CD4-positive, alpha-beta T cell treated with Interleukin-6 at 100 ng/mL for 8 hours (primary cell): ENCODE measurements at regions not wholly inside any gene's neighbourhood (a gene's known extent, or its start where the extent isn't known, plus 50 kb on each side); places are given as distances from the start of the nearest gene placed in this dataset.
"Not testable (repeated sequence)": the region's sequence is repeated elsewhere in the genome, so short reads cannot be mapped to it uniquely, and the experiment has no call there.

Source experiments
- DNase-seq: peaks from one replicate; pipeline ENCODE4 v3.0.0-alpha.2; 2020; ENCODE audit warnings: mixed read lengths, low spot score

GRCh38 chr4:105050896-105051295 is 95.8 kb upstream of the TET2 start:
- DNase-seq, result no peak

DNA sequence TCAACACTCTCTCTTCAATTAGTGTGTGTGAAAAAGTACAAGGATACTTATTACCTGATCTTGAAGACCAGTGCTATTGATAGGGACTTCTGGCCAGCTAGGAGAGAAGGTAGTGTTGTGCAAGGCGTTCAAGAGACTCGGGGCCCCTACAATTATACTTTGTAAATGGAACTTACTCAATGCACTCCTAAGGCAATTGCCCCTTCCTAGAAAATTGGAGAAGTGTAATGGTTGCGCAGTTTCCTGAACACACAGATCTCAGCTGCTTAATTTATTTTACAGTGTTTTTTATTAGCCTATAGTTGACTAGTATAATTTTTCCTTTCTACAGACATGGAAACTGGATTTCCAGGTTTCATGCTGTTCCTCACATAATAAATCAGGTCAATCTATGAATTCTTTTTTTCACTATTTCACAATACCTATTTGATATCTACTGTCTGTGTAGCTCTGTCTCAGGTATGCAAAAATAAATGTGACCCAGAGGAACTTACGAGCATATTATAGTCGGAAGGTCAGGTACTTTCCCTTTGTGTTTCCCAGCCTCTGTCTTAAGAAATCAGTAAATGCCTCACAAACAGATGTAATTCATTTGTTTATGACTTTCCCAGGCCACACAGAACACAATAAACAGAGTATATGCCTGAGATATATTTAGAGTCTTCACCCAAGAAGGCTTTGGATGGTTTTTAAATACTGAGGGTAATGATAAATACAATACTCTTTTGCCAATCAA is 89.1 kb upstream of the TET2 start:
- no peak for DNase-seq

GRCh38 chr4:105058177-105058812 is 88.4 kb upstream of the TET2 start:
- peak; percentile 1 for DNase-seq

GRCh38 chr4:105059337-105059736 is 87.3 kb upstream of the TET2 start:
- DNase-seq, result no peak

DNA sequence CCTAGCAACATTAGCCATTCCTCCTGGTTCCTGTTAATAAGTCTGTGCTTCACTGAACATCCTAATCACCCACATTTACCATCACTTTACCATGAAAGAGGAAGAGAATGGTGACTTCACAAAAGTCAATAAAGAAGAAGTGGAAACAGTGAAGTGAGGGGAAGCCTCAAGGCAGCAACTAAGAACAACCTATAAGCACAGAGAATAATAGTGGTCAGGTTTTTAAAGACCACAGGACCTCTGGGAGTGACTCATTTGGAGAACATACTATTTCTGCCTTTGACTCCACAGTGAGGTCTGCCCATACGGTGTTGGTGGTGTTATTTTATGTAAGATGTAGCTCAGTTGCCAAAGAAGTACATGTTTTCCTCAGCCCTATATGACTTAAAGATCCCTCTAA is 86.0 kb upstream of the TET2 start:
- no peak for DNase-seq

DNA sequence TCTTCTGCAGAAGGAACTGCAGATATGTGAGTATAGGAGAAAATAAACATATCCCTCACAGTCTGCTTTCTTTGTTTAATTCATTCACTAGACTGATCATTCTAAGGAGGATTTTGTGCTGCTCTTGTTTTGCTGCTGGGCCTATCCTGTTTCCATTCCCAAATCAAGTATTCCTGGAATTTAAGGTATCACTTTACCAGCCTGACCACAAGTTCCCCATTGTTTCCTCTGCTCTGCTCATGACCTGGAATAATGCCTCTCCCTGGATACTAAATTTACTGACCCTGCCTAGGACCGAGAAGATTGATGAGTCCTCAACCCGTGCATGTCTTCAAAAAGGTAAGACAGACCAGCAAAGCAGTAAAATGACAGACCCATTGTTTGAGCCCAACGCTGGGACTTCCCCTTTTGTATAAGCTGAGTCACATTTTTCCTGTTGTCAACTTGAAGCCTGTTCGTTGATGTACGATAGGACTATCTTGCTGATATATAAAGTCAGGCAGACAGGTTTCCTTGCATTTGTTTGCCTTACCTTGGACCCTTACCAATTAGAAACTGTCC is 85.5 kb upstream of the TET2 start:
- DNase-seq, result peak; percentile 32

- DNase-seq, result no peak
Measured at GRCh38 chr4:105061731-105062130, 84.9 kb upstream of the TET2 start.

DNA sequence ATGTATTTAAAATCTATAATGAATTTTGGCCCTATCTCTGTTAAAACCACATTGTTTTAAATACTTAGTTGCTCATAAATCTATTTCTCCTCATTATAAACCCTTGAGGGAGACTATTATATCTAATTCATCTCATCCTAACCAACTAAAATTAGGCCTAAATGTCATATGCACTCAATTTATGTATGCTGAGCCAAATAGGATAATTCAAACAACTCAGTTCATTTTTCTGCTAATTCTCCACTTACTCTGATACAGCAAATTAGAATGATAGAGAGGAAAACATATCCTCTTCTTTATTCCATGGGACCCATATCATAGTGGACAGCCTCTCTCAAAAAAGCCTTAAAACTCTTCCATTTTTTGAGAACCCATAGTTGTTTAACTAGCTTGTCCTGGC is 80.3 kb upstream of the TET2 start:
- no peak for DNase-seq

GRCh38 chr4:105067431-105067830 is 79.2 kb upstream of the TET2 start:
- no peak for DNase-seq

DNA sequence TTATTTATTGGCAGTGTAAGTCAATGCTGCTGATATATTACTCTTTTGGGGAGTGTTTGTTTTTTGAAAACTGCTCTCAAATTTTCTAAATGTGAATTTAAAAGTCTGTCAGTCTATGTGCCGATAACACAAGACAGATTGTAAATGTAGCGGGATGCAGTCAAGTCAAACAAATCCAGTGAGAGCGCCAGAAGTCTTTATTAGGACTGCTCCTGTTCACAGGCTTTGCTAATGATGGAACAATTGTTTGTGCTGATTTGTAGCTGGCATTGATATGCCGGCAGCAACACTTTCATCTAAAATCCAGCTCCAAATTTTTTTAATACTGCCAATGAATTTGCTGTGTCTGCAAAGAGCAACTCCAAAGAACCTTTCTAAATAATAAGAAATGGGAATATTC is 78.7 kb upstream of the TET2 start:
- no peak for DNase-seq

DNA sequence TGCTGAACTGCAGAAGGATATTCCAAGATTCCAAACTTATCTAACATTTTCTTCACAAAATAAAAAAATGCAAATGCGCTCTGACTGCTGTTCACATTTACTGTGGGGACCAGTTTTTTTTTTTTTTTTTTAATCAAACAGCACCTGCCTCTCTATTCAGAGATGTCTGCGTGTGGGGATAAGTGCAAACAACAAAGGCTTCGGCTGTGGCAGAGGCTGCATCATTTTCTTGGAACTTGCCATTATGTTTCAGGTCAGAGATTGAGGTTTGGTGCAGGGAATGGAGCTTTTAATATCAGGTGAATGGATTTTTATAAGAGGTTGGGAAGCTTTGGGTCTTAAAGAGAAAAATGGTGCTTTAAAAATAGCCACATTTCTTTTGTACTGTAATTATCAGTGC is 78.2 kb upstream of the TET2 start:
- DNase-seq, result no peak

GRCh38 chr4:105072095-105072494 is 74.6 kb upstream of the TET2 start:
- not testable (repeated sequence) for DNase-seq

- no peak for DNase-seq
Measured at GRCh38 chr4:105074097-105074496, 72.6 kb upstream of the TET2 start.

DNA sequence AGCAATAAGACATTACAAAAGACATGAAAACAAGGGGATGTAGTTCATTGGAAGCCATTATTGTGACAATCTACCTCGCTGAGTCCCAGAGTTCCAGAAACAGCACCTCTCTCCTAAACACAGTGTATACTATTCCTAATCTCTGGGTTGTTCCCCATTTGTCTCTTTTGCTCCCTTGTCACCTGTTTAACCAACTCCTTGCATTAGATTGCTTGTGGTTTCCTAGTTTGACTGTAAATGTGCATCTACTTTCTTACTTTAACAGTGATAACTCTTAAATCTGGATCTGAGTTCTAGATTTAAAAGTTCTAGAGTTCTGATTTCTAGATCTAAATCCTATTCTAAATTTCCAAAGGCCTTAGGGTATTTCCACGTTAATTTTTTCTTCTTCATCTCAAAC is 71.6 kb upstream of the TET2 start:
- DNase-seq, result no peak

DNA sequence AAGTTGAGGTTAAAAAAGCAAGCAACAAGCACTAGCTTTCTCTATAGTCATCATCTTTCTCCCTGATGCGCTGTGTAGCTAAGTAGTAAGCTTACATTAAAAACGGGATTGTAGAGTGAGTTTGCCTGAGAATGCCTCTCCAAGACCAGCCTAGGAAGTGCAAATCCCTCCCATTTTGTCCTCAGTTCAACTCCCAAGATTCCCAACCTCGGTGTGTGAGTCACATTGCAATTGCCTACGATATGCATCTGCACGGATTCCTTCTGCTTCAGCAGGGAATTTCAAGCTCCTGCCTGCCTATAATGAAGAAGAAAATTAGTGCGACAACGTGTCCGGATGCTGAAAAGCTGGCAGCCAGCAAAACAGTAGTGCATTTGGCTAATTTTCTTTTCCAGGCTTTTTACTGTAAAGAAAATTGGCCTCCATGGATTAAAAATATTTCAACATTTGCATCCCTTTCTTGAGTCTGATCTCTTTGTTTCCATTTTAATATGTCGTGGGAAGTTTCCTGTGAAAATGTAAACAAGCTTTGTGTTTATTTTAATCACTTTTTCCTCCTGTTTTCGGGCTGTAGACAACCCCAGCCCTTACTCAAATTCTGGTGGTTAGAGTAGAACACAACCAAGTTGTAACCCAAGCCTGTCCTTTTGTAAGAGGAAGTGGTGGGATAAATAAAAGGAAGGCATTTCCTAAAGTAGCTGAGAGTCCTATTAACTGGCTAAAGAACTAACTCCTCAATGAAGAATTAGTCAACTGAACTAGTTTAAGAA is 58.4 kb upstream of the TET2 start:
- no peak for DNase-seq

- no peak for DNase-seq
Measured at GRCh38 chr4:105092356-105092755, 54.3 kb upstream of the TET2 start.

DNA sequence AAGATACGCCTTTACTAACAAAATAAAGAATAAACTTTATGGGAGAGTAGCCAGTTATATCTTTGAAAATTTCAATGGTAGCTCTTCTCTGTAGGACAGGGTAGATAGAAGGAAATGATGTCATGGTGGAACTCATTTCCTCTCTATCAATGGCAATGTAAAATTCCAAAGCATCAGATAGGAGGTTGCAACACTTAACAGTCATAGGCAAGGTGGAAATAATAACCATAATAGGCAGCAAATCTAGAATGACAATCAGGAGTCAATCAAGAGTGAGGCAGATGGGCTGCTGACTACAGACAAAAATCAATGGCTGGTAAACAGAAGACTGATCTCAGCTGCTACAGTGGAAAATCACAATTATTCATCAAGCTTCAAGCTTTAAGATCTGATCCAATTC is 53.9 kb upstream of the TET2 start:
- DNase-seq, result no peak

DNA sequence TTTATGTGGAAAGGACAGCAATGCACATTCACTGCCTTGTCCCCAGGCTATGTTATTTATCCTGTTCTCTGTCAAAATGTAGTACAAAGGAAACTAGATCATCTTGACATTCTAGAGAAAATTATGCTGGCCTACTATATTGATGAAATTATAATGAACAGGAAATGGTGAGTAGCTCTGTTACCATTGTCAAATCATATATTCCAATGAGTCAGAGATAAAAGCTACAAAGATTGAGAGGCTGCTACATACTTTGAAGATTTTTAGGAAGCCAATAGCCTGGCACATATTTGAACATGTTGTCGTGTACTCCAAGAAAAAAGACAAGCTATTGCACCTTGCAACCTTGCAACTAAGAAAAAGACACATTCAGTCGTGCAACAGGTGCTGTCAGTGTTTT is 52.7 kb upstream of the TET2 start:
- DNase-seq, result no peak
